ENCODE measurements at regions not wholly inside any gene's neighbourhood (a gene's known extent, or its start where the extent isn't known, plus 50 kb on each side); places are given as distances from the start of the nearest gene placed in this dataset.

DNA sequence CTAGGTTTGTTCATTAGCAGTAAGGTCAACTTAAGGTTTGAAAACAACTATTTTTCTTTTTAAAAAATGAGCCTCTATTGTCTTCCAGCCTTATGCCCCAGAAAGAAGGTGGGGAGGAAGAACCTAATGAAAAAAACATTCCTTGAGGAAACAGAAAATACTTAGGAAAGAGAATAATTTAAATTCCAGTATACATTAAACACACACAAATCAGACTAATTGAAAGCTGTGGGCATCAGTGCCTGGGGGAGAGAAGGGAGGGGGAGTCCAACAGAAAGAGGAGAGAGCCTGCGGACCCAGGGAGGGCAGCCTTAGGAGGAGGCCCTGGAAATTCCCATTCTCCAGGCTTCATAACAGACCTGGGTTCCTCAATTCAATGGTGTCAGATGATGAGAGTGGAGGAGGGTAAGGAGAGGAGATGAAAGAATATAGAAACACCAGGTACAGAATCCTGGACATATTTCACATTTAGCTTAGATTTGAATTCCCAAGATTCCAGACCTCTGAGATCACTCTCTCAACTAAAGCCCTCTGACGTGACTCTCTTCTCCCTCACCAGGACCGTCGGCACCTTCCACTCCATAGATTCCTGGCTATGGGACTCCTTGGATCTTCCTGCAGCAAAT lies 320.5 kb upstream of the UMPS start:
- Histone ChIP-seq H3K9ac (no peak overlapping the region), H3K4me1 (ENCODE audit: low read depth, poor library complexity, severe bottlenecking) (no peaks in the 10 kb centered on the region), H2AFZ (ENCODE audit: low read depth) (no peak overlapping the region), H3K4me2 (no peak overlapping the region), H3K27me3 (ENCODE audit: insufficient read depth, low read depth) (no peaks in the 10 kb centered on the region), H3K36me3 (ENCODE audit: insufficient read depth) (no peaks in the 10 kb centered on the region), H4K20me1 (ENCODE audit: insufficient read depth) (no peaks in the 10 kb centered on the region), H3K4me3 (IDR thresholded peaks at IDR 0.05; ENCODE audit: insufficient read depth, low read depth, low read length) (no peak overlapping the region), H3K79me2 (ENCODE audit: insufficient read depth, low read depth) (no peaks in the 10 kb centered on the region), H3K27ac (no peak overlapping the region)
- TF ChIP-seq, protein P1, sequence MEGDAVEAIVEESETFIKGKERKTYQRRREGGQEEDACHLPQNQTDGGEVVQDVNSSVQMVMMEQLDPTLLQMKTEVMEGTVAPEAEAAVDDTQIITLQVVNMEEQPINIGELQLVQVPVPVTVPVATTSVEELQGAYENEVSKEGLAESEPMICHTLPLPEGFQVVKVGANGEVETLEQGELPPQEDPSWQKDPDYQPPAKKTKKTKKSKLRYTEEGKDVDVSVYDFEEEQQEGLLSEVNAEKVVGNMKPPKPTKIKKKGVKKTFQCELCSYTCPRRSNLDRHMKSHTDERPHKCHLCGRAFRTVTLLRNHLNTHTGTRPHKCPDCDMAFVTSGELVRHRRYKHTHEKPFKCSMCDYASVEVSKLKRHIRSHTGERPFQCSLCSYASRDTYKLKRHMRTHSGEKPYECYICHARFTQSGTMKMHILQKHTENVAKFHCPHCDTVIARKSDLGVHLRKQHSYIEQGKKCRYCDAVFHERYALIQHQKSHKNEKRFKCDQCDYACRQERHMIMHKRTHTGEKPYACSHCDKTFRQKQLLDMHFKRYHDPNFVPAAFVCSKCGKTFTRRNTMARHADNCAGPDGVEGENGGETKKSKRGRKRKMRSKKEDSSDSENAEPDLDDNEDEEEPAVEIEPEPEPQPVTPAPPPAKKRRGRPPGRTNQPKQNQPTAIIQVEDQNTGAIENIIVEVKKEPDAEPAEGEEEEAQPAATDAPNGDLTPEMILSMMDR (conservative IDR thresholded peaks at IDR 0.05; ENCODE audit: low read depth, low read length) = no peak

DNA sequence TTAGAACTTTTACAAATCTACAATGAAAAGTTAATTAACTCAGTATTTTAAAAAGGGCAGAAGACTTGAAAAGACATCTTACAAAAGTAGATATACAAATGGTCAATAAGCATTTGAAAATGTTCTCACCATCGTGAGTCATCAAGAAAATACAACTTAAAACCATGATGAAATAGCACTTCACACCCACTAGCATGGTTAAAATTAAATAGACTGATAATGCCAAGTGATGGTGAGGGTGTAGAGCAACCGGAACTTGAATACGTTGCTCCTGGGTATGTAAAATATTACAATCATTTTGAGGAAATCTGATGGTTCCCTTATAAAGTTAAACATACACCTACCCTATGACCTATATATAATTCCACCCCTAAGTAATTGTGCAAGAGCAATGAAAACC lies 319.8 kb upstream of the UMPS start:
- no peaks in the 10 kb centered on the region for H3K79me2 ChIP-seq (ENCODE audit: insufficient read depth, low read depth)
- no peaks in the 10 kb centered on the region for H4K20me1 ChIP-seq (ENCODE audit: insufficient read depth)
- H3K27ac ChIP-seq = no peak overlapping the region
- no peak overlapping the region for H3K4me3 ChIP-seq (IDR thresholded peaks at IDR 0.05; ENCODE audit: insufficient read depth, low read depth, low read length)
- H3K27me3 ChIP-seq (ENCODE audit: insufficient read depth, low read depth) = no peaks in the 10 kb centered on the region
- no peak overlapping the region for H3K9ac ChIP-seq
- H3K4me1 ChIP-seq (ENCODE audit: low read depth, poor library complexity, severe bottlenecking) = no peaks in the 10 kb centered on the region
- TF ChIP-seq, protein P1 (conservative IDR thresholded peaks at IDR 0.05; ENCODE audit: low read depth, low read length) = no peak
- no peaks in the 10 kb centered on the region for H3K36me3 ChIP-seq (ENCODE audit: insufficient read depth)
- H2AFZ ChIP-seq (ENCODE audit: low read depth) = no peak overlapping the region
- no peak overlapping the region for H3K4me2 ChIP-seq

DNA sequence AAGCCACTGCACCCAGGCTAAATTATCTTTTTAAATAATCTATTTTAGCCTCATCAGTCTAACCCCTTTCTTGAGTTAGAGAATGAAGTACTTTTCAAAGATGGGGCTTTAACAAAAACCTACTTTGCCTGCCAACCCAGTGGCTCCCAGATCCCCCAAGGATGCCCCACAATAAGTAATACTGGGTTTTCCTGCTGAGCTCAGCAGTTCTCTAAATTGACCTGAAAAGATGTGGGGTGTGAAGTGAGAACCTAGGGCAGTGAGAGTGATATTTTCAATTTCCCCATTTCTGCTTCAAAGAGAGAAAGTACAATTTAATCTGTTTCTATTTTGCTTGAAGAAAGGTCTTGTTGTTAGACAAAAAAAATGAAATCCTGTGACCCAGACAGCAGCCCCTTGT lies 318.5 kb upstream of the UMPS start:
- TF ChIP-seq, protein P1 (conservative IDR thresholded peaks at IDR 0.05; ENCODE audit: low read depth, low read length) = no peak
- Histone ChIP-seq H3K4me1 (ENCODE audit: low read depth, poor library complexity, severe bottlenecking) (no peaks in the 10 kb centered on the region), H3K4me3 (IDR thresholded peaks at IDR 0.05; ENCODE audit: insufficient read depth, low read depth, low read length) (no peak overlapping the region), H4K20me1 (ENCODE audit: insufficient read depth) (no peaks in the 10 kb centered on the region), H3K36me3 (ENCODE audit: insufficient read depth) (no peaks in the 10 kb centered on the region), H3K79me2 (ENCODE audit: insufficient read depth, low read depth) (no peaks in the 10 kb centered on the region), H3K9ac (no peak overlapping the region), H3K4me2 (no peak overlapping the region), H3K27me3 (ENCODE audit: insufficient read depth, low read depth) (no peaks in the 10 kb centered on the region), H2AFZ (ENCODE audit: low read depth) (no peak overlapping the region), H3K27ac (no peak overlapping the region)

DNA sequence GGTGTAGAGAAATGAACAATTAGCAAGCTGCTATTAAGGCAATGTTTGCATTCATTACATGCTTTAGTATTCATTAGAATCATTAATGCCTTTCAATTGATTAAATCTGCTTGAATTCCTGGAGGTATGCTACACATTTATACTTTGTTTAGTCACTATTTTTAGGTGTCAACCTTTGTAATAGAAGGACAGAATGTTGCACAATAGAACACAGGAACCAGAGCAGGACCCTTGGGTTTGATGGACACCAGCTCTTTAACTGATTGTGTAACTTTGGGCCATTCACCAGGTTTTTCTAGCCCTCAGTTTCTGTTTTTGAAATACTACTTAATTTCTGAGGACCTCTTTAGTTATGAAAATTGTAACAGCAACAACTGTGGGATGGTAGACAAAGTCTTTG lies 317.6 kb upstream of the UMPS start:
- Histone ChIP-seq H4K20me1 (ENCODE audit: insufficient read depth) (no peaks in the 10 kb centered on the region), H2AFZ (ENCODE audit: low read depth) (no peak overlapping the region), H3K4me2 (no peak overlapping the region)

More for the DNA sequence above, 317.6 kb upstream of the UMPS start:
- no peaks in the 10 kb centered on the region for H3K36me3 ChIP-seq (ENCODE audit: insufficient read depth)
- TF ChIP-seq, protein P1 (conservative IDR thresholded peaks at IDR 0.05; ENCODE audit: low read depth, low read length) = no peak
- H3K4me1 ChIP-seq (ENCODE audit: low read depth, poor library complexity, severe bottlenecking) = no peaks in the 10 kb centered on the region
- no peaks in the 10 kb centered on the region for H3K79me2 ChIP-seq (ENCODE audit: insufficient read depth, low read depth)
- no peaks in the 10 kb centered on the region for H3K27me3 ChIP-seq (ENCODE audit: insufficient read depth, low read depth)
- no peak overlapping the region for H3K4me3 ChIP-seq (IDR thresholded peaks at IDR 0.05; ENCODE audit: insufficient read depth, low read depth, low read length)
- H3K27ac ChIP-seq = no peak overlapping the region
- no peak overlapping the region for H3K9ac ChIP-seq

Data from KMS-11 (cell line).